ENCODE measurements at regions not wholly inside any gene's neighbourhood (a gene's known extent, or its start where the extent isn't known, plus 50 kb on each side); places are given as distances from the start of the nearest gene placed in this dataset.

DNA sequence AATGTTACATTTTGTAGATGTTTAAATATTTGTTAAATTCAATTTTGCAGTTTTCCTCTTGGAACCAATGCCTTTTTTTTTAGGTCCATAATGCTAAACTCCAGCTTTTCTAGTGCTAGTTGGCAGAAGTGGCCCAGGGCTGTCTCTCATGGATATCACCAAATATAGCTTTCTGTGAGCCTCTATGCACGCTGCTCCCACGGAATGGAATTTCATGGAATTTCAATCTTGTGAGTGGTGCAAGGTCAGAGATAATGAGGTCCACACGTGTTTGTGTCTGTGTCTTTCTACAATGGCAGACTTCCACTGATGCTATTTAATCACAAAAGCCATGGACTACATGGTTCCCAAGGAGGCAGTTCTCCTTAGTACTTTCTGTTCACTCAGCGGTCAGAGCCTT is 191.5 kb upstream of the PARD3B start:
- peak; percentile 49 for DNase-seq (ENCODE audit: extremely low read depth, low read depth)
- TF ChIP-seq, protein P1, sequence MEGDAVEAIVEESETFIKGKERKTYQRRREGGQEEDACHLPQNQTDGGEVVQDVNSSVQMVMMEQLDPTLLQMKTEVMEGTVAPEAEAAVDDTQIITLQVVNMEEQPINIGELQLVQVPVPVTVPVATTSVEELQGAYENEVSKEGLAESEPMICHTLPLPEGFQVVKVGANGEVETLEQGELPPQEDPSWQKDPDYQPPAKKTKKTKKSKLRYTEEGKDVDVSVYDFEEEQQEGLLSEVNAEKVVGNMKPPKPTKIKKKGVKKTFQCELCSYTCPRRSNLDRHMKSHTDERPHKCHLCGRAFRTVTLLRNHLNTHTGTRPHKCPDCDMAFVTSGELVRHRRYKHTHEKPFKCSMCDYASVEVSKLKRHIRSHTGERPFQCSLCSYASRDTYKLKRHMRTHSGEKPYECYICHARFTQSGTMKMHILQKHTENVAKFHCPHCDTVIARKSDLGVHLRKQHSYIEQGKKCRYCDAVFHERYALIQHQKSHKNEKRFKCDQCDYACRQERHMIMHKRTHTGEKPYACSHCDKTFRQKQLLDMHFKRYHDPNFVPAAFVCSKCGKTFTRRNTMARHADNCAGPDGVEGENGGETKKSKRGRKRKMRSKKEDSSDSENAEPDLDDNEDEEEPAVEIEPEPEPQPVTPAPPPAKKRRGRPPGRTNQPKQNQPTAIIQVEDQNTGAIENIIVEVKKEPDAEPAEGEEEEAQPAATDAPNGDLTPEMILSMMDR (IDR thresholded peaks at IDR 0.05; ENCODE audit: low read depth, low read length), result no peak

- TF ChIP-seq, protein P1 (IDR thresholded peaks at IDR 0.05; ENCODE audit: low read depth, low read length), result no peak
- DNase-seq (ENCODE audit: extremely low read depth, low read depth), result no peak
Observed at GRCh38 chr2:204354442-204354856, 190.8 kb upstream of the PARD3B start.

DNA sequence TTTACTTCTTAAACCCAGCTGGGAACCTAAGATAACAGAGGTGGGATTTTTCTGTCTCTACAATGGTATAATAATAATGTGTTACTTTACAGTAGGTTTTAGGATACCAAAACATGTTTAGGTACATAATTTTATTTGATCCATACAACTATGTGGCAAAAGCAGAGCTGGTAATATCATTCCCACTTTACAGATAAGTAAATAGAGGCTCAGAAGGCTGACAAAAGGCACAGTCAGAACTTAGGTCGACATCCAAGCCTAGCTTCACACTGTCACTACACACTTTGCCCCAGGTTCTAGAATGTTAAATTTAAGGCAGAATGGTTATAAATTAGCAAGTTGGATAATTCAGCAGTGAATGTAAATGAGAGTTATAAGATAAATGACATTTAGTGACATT is 189.6 kb upstream of the PARD3B start:
- TF ChIP-seq, protein P1 (IDR thresholded peaks at IDR 0.05; ENCODE audit: low read depth, low read length), result no peak
- no peak for DNase-seq (ENCODE audit: extremely low read depth, low read depth)

DNA sequence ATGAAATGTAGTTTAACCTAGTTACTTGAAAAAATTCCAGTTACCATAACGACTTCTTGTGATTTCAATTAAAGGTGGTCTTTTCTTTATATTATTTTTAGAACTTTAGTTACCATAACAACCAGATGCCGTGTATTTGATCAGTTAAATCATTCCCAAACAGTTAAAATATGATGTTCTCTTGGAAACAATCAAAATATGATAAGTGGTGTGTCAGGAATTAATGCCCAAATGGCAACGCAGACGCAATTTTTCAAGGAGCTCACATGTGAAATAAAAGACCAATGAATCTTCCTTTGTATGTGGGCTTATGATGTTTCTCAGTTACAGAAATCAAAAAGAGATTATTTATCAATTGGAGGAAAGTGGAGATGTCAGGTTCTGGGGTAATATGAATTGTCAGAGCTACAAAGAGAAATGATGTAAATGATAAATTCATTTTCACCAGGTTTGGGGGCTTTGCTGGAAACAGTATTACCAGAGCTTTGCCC is 189.1 kb upstream of the PARD3B start:
- DNase-seq (ENCODE audit: extremely low read depth, low read depth), result no peak
- TF ChIP-seq, protein P1 (IDR thresholded peaks at IDR 0.05; ENCODE audit: low read depth, low read length), result no peak

- DNase-seq (ENCODE audit: extremely low read depth, low read depth), result no peak
- TF ChIP-seq, protein P1 (IDR thresholded peaks at IDR 0.05; ENCODE audit: low read depth, low read length), result no peak
Observed at GRCh38 chr2:204357286-204357685, 188.0 kb upstream of the PARD3B start.

DNA sequence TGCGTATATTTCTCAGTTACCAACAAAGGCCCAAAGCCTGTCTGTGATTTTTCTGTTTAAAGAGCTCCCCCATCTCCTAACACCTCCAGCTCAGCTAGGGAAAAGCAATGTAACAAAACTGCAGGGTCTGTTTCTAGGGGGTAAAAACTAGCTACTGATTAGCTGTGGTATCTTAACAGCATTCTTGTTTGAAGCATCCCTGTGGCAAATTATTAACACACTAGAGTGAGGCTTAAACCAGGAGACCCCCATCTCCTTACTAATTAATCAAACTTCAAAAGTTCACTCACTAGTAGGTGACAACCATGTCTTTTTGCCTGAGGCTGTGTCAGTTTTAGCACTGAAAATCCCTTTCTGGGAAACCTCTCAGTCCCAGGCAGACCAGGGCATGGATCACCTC is 186.2 kb upstream of the PARD3B start:
- TF ChIP-seq, protein P1 (IDR thresholded peaks at IDR 0.05; ENCODE audit: low read depth, low read length), result no peak
- DNase-seq (ENCODE audit: extremely low read depth, low read depth), result no peak

DNA sequence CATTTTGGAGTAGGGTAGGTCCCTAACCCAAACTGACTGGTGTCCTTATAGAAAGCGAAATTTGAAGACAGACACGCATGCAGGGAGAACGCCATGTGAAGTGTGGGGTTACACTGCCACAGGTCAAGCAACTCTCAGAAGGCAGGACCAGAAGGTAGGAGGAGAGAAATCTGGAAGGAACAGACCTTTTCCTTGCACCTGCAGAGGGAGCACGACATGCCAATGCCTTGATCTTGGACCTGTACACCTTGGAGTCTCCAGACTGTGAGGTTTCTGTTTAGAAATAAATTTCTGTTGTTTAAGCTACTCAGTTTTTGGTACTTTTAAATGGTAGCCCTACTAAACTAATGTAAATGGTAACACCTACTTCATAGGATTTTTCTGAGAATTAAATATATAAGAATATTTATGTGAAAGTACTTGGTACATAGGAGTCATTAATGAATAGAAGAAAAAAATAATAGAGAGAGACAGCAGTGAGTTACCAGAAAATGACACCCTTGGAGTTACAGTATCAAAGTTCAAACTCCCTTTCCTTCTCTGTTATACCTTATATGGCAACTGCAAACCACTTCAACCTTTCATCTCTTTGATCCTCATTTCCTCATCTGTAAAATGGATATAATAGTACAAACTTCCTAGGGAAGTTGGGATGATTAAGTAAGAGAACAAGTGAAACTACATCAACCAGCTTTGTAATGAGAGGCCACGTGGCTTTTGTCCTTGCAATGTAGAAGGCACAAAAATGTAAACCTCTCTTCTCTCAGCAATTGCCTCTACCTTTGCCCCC is 184.9 kb upstream of the PARD3B start:
- TF ChIP-seq, protein P1 (IDR thresholded peaks at IDR 0.05; ENCODE audit: low read depth, low read length), result no peak
- no peak for DNase-seq (ENCODE audit: extremely low read depth, low read depth)

Data from AG09319 (cell line).